A549 (cell line): ENCODE measurements at regions not wholly inside any gene's neighbourhood (a gene's known extent, or its start where the extent isn't known, plus 50 kb on each side); places are given as distances from the start of the nearest gene placed in this dataset.

Source experiments
- ATAC-seq, 2 experiments: fragments of 200-7000 bp in 1 of 2; fragments of >200 bp in 1 of 2; cut with Nextera tagmentation in 1 of 2; cut with Tn5 transposase in 1 of 2; 3 replicates each; pipeline versions ENCODE4 v1.8.0 to v1.9.1; 2018 to 2020; ENCODE audit warnings: mild to moderate bottlenecking in 1 of 2, moderate library complexity in 1 of 2
- CTCF ChIA-PET: fragments of 300-600 bp; sonication (Branson Sonifier 250); formaldehyde crosslinking; extraction: SDS; loops from one replicate; lab custom pipeline; 2021; ENCODE audit warnings: antibody characterized with exemption, inconsistent platforms; lab: Yijun Ruan, JAX
- POLR2A ChIA-PET: fragments of 350-600 bp; formaldehyde crosslinking; extraction: SDS; loops from one replicate; lab custom pipeline; 2021; ENCODE audit warnings: antibody characterized with exemption, inconsistent platforms; lab: Yijun Ruan, JAX
- DNase-seq, 2 experiments: peaks; one replicate each; pipeline versions ENCODE4 v3.0.0 to v3.0.0-alpha.2; 2011 to 2016; ENCODE audit warnings: low read depth in 1 of 2, low spot score in 1 of 2
- FAIRE-seq: peaks from 2 replicates; lab custom pipeline; 2011; peaks lifted over from hg19 to GRCh38; lab: Jason Lieb, UNC
- H3K27ac ChIP-seq, 2 experiments: fragments of >200 bp; sonication (Bioruptor Twin); formaldehyde crosslinking; 3 replicates each; pipeline ENCODE4 v1.5.1; 2016 to 2017
- H3K4me1 ChIP-seq: fragments of >200 bp; sonication (Bioruptor Twin); formaldehyde crosslinking; 3 replicates; pipeline ENCODE4 v1.6.1; 2016
- H3K4me2 ChIP-seq: fragments of >200 bp; sonication (Bioruptor Twin); formaldehyde crosslinking; 3 replicates; pipeline ENCODE4 v1.6.1; 2016
- H3K4me3 ChIP-seq: fragments of >200 bp; sonication (Bioruptor Twin); formaldehyde crosslinking; 3 replicates; pipeline ENCODE4 v1.5.1; 2016
- H3K9me3 ChIP-seq: fragments of >200 bp; sonication (Bioruptor Twin); formaldehyde crosslinking; 3 replicates; pipeline ENCODE4 v1.6.1; 2016
- ATOH8 ChIP-seq: fragments of 250-450 bp; sonication (Bioruptor Pico); IDR thresholded peaks from 2 replicates; pipeline ENCODE4 v1.5.0; 2020; ENCODE audit warnings: low read depth, mild to moderate bottlenecking, moderate library complexity
- BHLHE40 ChIP-seq: IDR thresholded peaks from 2 replicates; pipeline ENCODE4 v1.6.1; 2012; ENCODE audit warnings: low read depth, low read length, inconsistent platforms
- CBX2 ChIP-seq: fragments of 200-600 bp; sonication (generic); IDR thresholded peaks from 2 replicates; pipeline ENCODE4 v1.6.1; 2016; ENCODE audit warnings: low read depth, mild to moderate bottlenecking, borderline replicate concordance
- CBX8 ChIP-seq: fragments of 200-600 bp; sonication (generic); IDR thresholded peaks from 2 replicates; pipeline ENCODE4 v1.6.1; 2016
- CEBPB ChIP-seq, 2 experiments: fragments of >200 bp in 1 of 2; sonication (Bioruptor Twin) in 1 of 2; formaldehyde crosslinking in 1 of 2; IDR thresholded peaks; 2 replicates each; pipeline ENCODE4 v1.6.1; 2012 to 2016
- CHD2 ChIP-seq: fragments of 150-350 bp; IDR thresholded peaks from 2 replicates; pipeline ENCODE4 v1.6.1; 2014; ENCODE audit warnings: low read length; ENCODE audit not compliant: partially characterized antibody
- CTCF ChIP-seq: fragments of >200 bp; sonication (Bioruptor Twin); formaldehyde crosslinking; IDR thresholded peaks from 3 replicates; pipeline ENCODE4 v1.5.1; 2016
- E2F6 ChIP-seq: IDR thresholded peaks from 2 replicates; pipeline ENCODE4 v1.6.1; 2012; ENCODE audit warnings: low read depth, borderline replicate concordance
- EP300 ChIP-seq, 2 experiments: fragments of >200 bp; sonication (Bioruptor Twin); formaldehyde crosslinking; IDR thresholded peaks; 2 replicates in 1 of 2; 3 replicates in 1 of 2; pipeline ENCODE4 v1.6.1; 2016 to 2017
- FOSB ChIP-seq: fragments of 250-450 bp; sonication (Bioruptor Pico); IDR thresholded peaks from 2 replicates; pipeline ENCODE4 v1.5.0; 2020; ENCODE audit warnings: mild to moderate bottlenecking, moderate library complexity
- HES2 ChIP-seq: fragments of >200 bp; sonication (Bioruptor Twin); formaldehyde crosslinking; IDR thresholded peaks from 2 replicates; pipeline ENCODE4 v1.6.1; 2016
- HMGXB4 ChIP-seq: fragments of 250-450 bp; sonication (Bioruptor Pico); IDR thresholded peaks from 2 replicates; pipeline ENCODE4 v1.5.0; 2021; ENCODE audit warnings: mild to moderate bottlenecking, moderate library complexity, borderline replicate concordance
- HOXB13 ChIP-seq: fragments of 250-450 bp; sonication (Bioruptor Pico); IDR thresholded peaks from 2 replicates; pipeline ENCODE4 v1.5.0; 2020; ENCODE audit warnings: low read depth, mild to moderate bottlenecking, moderate library complexity
- KDM5A ChIP-seq: fragments of 200-600 bp; sonication (generic); IDR thresholded peaks from 2 replicates; pipeline ENCODE4 v1.6.1; 2016; ENCODE audit warnings: antibody characterized with exemption, mild to moderate bottlenecking
- MYC ChIP-seq: IDR thresholded peaks from 2 replicates; pipeline ENCODE4 v1.6.1; 2012; ENCODE audit warnings: mild to moderate bottlenecking, inconsistent platforms, low read length, improper control_type of control experiment, borderline replicate concordance
- NFE2L2 ChIP-seq: fragments of 150-350 bp; conservative IDR thresholded peaks from 2 replicates; pipeline ENCODE4 v1.6.1; 2014; ENCODE audit warnings: low read length
- PHF8 ChIP-seq: fragments of 200-600 bp; sonication (generic); IDR thresholded peaks from 2 replicates; pipeline ENCODE4 v1.6.1; 2016; ENCODE audit warnings: low read depth, mild to moderate bottlenecking, antibody characterized with exemption, moderate library complexity, borderline replicate concordance
- RARB ChIP-seq: fragments of 250-450 bp; sonication (Bioruptor Pico); IDR thresholded peaks from 2 replicates; pipeline ENCODE4 v1.8.0; 2021; ENCODE audit warnings: mild to moderate bottlenecking, moderate library complexity
- RCOR1 ChIP-seq: fragments of 150-350 bp; IDR thresholded peaks from 2 replicates; pipeline ENCODE4 v1.6.1; 2014; ENCODE audit warnings: antibody characterized with exemption, low read length, low read depth
- SMC3 ChIP-seq: fragments of >200 bp; sonication (Bioruptor Twin); formaldehyde crosslinking; IDR thresholded peaks from 3 replicates; pipeline ENCODE4 v1.6.1; 2018; ENCODE audit warnings: inconsistent platforms
- ZC3H11A ChIP-seq: fragments of 450-650 bp; IDR thresholded peaks from 2 replicates; pipeline ENCODE4 v1.6.1; 2014; ENCODE audit warnings: antibody characterized with exemption, mild to moderate bottlenecking
- ZSCAN20 ChIP-seq: fragments of 250-450 bp; sonication (Bioruptor Pico); IDR thresholded peaks from 2 replicates; pipeline ENCODE4 v1.8.0; 2022; ENCODE audit warnings: mild to moderate bottlenecking, moderate library complexity
- WGBS: methylation state at CpG from one replicate; pipeline ENCODE4 v1.1.6; 2017; ENCODE audit errors: missing lambda C conversion rate; 5-methylcytosine and 5-hydroxymethylcytosine counted together

- FAIRE-seq (no peak), DNase-seq (no peak), ATAC-seq (no peak)
- CTCF ChIA-PET = interaction anchor here (0.9 to 3.4 kb wide), 3 partner anchors 24 to 71 kb away, joined by 3 to 18 read pairs (median 3); no protein-coding TSS in a partner anchor
- Histone ChIP-seq H3K27ac (no peak overlapping the region), H3K9me3 (no peaks in the 10 kb centered on the region), H3K4me3 (no peak overlapping the region), H3K4me1 (no peaks in the 10 kb centered on the region), H3K4me2 (no peak overlapping the region)
- POLR2A ChIA-PET = no interaction called here
- 85% methylated on average over 2 of the region's 2 CpGs for WGBS
- no peak for TF ChIP-seq RARB (CRISPR knock-in tag)
- no peak for TF ChIP-seq FOSB (CRISPR knock-in tag)
- no peak for TF ChIP-seq E2F6
- no peak for TF ChIP-seq MYC
- TF ChIP-seq ZSCAN20 (CRISPR knock-in tag) = no peak
- no peak for TF ChIP-seq CBX8
- no peak for TF ChIP-seq SMC3
- TF ChIP-seq HMGXB4 (CRISPR knock-in tag) = no peak
- no peak for TF ChIP-seq ATOH8 (CRISPR knock-in tag)
- TF ChIP-seq CBX2 = no peak
- TF ChIP-seq RCOR1 = no peak
- TF ChIP-seq ZC3H11A = no peak
- TF ChIP-seq PHF8 = no peak
- TF ChIP-seq CTCF = no peak
- TF ChIP-seq KDM5A = no peak
- TF ChIP-seq HOXB13 = no peak
- no peak for TF ChIP-seq HES2
- TF ChIP-seq CHD2 = no peak
- no peak for TF ChIP-seq NFE2L2
- TF ChIP-seq CEBPB (IDR thresholded peaks at IDR 0.05) = no peak
Observed at GRCh38 chr9:33695299-33695698, 100.1 kb upstream of the PRSS3 start.

- FAIRE-seq (no peak), ATAC-seq (no peak), DNase-seq (no peak)
- ChIA-PET CTCF (interaction anchor here (3.4 kb wide), 1 partner anchor 26 kb away, joined by 18 read pairs; no protein-coding TSS in a partner anchor), POLR2A (no interaction called here)
- H3K9me3 ChIP-seq = no peaks in the 10 kb centered on the region
- H3K4me3 ChIP-seq = no peak overlapping the region
- TF ChIP-seq HMGXB4 (CRISPR knock-in tag) = no peak
- no peak for TF ChIP-seq ZSCAN20 (CRISPR knock-in tag)
- no peak for TF ChIP-seq BHLHE40
- no peak for TF ChIP-seq EP300 (IDR thresholded peaks at IDR 0.05)
- no peak for TF ChIP-seq CTCF
- no peak overlapping the region for H3K4me2 ChIP-seq
- WGBS = 89% methylated on average over 3 of the region's 3 CpGs
- no peak overlapping the region for H3K27ac ChIP-seq
- H3K4me1 ChIP-seq = no peaks in the 10 kb centered on the region
Observed at GRCh38 chr9:33695856-33696255, 99.5 kb upstream of the PRSS3 start.
